Stimulated activated CD4-positive, alpha-beta T cell treated with anti-CD3 and anti-CD28 coated beads, Interleukin-12 subunit alpha, Interleukin-12 subunit beta, amount 100 ng/mL, for 4 hours (primary cell): ENCODE measurements at regions not wholly inside any gene's neighbourhood (a gene's known extent, or its start where the extent isn't known, plus 50 kb on each side); places are given as distances from the start of the nearest gene placed in this dataset.
A peak's percentile ranks its signal among the peaks of the same experiment; 100 is the strongest.

Source experiments
- DNase-seq: peaks from one replicate; pipeline ENCODE4 v3.0.0-alpha.2; 2020

DNA sequence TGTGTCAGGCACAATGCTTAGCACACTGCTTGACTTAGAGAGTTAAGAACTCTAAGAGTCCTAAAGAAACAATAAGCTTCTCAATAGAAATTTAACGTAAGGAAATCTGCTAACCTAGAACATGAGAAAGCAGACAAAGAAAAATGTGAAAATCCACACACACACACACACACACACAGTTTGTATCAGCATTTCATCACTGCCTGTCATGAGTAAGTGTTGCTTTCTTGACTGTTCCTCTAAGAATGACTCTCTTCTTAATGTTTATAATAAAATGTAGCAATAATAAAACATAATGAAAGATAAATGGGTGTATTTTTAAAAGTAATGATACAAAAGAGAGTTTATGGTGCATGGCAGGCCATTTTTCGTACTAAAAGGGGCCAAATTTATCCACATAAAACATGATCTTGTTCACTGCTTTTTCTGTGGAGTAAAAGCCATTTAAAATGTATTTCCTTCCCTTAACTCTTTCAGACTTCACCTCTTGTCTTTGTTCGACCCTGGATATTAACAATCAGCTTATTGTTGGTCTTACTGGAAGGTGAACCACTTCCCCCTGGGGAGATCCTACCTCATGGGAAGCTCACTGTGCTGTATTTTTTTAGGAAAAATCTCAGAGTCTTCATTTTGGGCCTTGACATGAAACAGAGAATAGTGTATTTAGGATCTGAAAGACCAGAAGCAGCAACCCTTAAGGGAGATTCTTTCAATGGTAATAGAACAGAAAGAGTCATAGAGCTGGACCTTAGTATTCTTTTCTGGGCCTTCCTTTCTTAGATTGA, 107.3 kb upstream of the ANKRD55 start:
- no peak for DNase-seq

GRCh38 chr5:56339732-56340131, 106.6 kb upstream of the ANKRD55 start:
- no peak for DNase-seq

DNA sequence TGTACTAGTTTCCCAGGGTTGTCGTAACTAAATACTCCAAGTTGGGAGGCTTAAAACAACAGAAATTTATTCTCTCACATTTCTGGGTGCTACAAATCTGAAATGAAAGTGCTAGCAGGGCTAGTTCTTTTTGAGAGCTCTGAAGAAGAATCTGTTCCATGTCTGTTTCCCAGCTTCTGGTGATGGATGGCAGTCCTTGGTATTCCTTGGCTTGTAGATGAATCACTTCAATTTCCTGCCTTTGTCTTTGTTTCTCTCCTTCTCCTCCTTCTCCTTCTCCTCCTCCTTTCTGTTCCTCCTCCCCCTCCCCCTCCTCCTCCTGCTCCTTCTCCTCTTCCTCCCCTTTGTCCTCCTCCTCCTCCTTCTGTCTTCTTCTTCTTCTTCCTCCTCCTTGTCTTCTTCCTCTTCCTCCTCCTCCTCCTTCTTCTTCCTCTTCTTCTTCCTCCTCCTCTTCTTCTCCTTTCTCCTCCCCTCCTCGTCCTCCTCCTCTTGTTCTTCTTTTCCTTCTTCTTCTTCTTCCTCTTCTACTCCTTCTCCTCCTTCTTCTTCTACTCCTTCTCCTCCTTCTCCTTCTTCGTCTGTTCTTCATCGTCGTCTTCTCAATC, 104.7 kb upstream of the ANKRD55 start:
- no peak for DNase-seq

- DNase-seq, result no peak
Observed at GRCh38 chr5:56335212-56335611, 102.1 kb upstream of the ANKRD55 start.

GRCh38 chr5:56330806-56331205, 97.7 kb upstream of the ANKRD55 start:
- DNase-seq, result no peak

- no peak for DNase-seq
Observed at GRCh38 chr5:56330167-56330566, 97.0 kb upstream of the ANKRD55 start.

DNA sequence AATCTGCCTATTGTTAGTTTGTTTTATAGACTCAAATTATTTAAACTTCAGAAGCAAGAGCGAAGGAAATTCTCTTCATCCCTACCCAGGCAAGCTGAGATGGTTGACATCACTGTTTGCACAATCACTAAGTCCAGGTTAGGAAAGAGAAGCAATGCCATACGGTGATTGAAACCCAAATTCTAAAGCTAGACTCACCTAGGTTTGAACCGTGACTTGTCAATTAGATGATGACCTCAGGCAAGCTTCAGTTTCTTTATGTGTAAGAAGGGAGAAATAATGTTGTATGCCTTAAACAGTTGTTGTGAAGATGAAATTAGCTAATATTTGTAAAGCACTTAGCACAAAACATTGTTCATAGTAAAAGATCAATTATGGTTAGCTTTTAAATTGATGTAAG, 96.5 kb upstream of the ANKRD55 start:
- no peak for DNase-seq

- DNase-seq, result peak; percentile 32
Observed at GRCh38 chr5:56328753-56329560, 95.8 kb upstream of the ANKRD55 start.

- DNase-seq, result peak; percentile 60
Observed at GRCh38 chr5:56327809-56328208, 94.7 kb upstream of the ANKRD55 start.

DNA sequence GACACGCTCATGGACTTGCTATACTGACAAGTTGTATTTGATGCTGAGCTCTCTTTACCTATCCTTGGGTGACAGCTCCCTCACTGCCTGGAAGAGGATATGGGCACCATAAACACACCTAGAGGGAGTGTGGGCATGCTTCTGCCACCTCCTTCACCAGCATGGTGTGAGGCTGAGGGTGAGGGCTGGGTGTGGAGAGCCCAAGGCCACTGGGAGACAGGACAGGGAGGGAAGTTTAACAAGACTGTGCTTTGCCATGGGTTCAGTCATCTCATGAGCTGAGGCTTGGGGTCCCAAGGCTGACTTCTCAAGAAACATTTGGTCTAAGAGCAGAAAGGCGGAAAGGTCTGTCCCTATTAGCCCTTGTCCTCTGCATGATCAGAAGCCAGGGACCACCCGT, 93.6 kb upstream of the ANKRD55 start:
- no peak for DNase-seq

DNA sequence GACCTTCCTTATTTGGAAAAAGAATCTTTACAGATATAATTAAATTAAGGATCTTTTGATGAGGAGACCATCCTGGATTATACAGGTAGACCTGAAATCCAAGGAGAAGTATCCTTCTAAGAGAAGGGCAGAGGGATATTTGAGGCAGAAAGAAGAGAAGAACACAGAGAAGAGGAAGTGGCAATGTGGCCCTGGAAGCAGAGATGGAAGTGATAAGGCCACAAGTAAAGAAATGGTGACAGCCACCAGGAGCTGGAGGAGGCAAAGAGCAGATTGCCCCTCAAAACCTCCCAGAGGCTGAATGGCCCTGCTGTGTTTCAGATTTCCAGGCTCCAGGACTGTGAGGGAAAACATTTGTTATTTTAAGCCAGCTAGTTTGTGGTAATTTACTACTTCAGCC, 93.0 kb upstream of the ANKRD55 start:
- no peak for DNase-seq

DNA sequence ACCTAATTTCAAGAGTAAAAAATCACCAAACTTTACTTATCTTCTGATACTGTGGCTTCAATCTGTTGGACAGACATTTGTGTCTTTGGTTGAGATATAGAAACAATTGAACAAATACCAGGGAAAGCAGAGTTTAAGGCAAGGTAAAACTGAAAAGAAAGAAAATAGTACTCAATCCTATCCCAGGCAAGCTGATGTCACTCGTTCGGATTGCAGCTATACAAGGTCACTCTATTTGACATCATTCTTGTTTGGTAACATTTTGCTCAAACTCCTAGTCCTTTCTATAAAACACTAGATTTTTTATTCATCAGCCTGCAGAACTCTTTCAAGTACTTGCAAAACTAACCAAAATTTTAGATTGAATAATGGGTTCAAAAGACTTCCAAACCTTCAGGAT, 91.9 kb upstream of the ANKRD55 start:
- no peak for DNase-seq

- no peak for DNase-seq
Observed at GRCh38 chr5:56323505-56323904, 90.4 kb upstream of the ANKRD55 start.

DNA sequence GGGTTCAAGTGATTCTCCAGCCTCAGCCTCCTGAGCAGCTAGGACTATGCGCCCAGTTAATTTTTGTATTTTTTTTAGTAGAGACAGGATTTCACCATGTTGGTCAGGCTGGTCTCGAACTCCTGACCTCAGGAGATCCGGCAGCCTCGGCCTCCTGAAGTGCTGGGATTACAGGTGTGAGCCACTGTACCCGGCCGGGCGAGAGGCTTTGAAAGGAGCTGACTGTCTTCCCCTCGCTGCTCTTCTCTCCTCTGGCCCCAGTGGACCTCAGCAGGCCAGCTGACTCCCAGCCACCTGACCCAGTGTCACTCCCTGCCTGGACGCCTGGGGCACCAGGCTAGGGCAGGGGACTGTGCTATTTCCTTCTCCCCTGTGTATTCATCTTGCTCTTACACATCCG, 89.5 kb upstream of the ANKRD55 start:
- DNase-seq, result no peak

- no peak for DNase-seq
Observed at GRCh38 chr5:56321236-56321881, 88.2 kb upstream of the ANKRD55 start.

- DNase-seq, result no peak
Observed at GRCh38 chr5:56320686-56321085, 87.6 kb upstream of the ANKRD55 start.

DNA sequence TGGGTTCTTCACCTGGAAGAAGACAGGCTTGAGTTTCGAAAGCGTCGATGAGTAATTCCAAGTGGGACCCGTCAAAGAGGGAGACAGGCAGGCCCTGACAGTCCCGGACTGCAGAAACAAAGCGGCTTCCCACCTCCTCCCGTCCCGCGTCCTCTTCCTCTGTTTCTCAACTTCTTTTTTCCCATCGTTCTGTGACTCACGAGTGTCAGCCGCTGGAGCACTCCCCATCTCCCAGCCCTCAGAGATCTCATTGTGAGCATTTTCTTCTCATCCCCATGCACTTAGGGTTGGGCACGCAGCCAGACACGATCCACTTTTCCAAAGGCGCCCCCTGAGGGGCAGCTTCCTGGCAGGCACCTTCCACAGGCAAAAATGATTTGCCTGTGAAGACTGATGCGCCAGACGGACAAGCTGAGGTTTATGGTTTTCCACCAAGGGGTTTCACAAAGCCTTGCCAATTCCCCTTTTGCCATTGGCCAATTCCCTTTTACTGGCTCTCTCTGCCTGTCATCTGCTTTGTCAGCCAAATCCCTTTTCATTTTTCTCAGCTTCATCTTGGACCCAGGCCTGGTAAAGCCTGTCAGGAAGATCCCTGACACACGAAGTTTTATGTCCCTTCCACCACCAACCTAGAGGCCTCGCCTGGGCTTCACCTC, 86.5 kb upstream of the ANKRD55 start:
- DNase-seq, result no peak

DNA sequence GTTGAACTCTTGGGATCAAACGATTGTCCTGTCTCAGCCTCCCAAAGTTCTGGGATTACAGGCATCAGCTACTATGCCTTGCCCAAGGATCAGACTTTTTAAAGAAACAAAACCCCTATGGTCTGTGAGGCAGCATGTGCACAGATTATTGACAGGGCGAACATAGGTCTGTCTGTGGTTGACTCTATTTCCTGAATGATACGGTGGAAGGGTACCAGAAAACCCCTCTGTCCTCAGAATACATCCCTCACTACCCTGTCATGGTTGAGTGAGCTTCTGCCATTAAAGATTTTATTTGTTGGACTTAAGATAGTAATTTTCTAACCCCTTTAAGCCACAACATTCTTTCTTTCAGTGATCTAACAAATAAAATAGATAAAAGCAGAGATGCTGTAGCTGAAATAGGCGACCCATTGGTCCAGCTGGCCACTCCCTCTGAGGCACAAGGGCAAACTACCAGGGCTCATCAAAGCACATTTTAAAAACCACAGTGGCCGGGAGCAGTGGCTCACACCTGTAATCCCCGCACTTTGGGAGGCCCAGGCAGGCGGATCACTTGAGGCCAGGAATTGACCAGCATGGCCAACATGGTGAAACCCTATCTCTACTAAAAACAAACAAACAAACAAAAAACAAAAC, 84.9 kb upstream of the ANKRD55 start:
- no peak for DNase-seq

- DNase-seq, result no peak
Observed at GRCh38 chr5:56316299-56316994, 83.3 kb upstream of the ANKRD55 start.

- DNase-seq, result no peak
Observed at GRCh38 chr5:56314529-56314928, 81.4 kb upstream of the ANKRD55 start.

DNA sequence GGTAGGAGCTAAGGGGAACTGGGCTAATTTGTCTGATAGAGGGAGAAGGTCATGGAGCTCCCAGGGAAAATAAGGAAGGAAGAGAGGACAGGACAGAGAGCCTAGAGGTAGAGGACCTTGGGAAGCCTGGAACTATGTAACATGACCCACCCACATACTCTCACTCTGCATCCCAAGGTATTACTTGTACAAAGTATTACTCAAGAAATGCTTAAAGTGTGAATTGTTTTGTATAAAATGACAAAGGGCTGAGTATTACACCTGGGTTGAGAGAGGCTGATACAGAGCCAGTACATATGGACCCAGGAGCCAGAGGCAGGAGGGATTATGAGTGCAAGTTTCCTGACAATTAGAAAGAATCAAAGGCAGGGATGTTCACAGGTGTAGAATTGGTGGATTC, 80.5 kb upstream of the ANKRD55 start:
- no peak for DNase-seq
